Kidney epithelial cell (primary cell): ENCODE measurements at regions not wholly inside any gene's neighbourhood (a gene's known extent, or its start where the extent isn't known, plus 50 kb on each side); places are given as distances from the start of the nearest gene placed in this dataset.

ENCODE experiments used
- DNase-seq: peaks from one replicate; pipeline ENCODE4 v3.0.0-alpha.2; 2010; ENCODE audit warnings: low read depth
- H3K27me3 ChIP-seq: 2 replicates; pipeline ENCODE4 v1.6.0; 2011; ENCODE audit warnings: low read length; ENCODE audit not compliant: control insufficient read depth, insufficient read depth
- H3K36me3 ChIP-seq: 2 replicates; pipeline ENCODE4 v1.5.1; 2011; ENCODE audit warnings: low read length; ENCODE audit not compliant: control insufficient read depth, insufficient read depth
- H3K4me3 ChIP-seq: 2 replicates; pipeline ENCODE4 v1.5.1; 2011; ENCODE audit warnings: low read depth, mild to moderate bottlenecking, control low read depth, low read length
- TF ChIP-seq, protein P1 (sequence below): IDR thresholded peaks from 2 replicates; pipeline ENCODE4 v1.5.1; 2011; ENCODE audit warnings: mild to moderate bottlenecking, moderate library complexity, low read length, control low read depth, inconsistent platforms; ENCODE audit not compliant: insufficient read depth, poor library complexity, severe bottlenecking

DNA sequence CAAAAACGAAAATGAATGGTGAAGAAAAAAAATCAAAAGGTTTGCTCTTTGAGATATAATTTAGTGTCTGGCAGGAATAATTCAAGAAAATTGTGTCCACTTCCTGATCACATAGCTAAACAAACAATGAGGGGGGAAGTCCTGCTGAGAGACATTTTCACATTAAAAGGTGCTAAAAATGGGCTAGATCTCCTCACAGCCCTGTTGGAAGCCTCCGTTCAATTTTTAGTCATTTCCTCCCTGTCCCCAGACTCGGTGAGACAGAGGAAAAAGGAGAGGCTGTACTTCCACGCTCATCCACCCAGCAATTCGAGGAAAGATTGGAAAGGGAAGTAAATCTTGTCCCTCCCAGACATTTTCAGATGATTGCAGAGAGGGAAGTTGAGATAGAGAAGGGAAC is 103.7 kb downstream of the BARHL2 start:
- Histone ChIP-seq H3K36me3 (no peaks in the 10 kb centered on the region), H3K4me3 (no peak overlapping the region), H3K27me3 (no peaks in the 10 kb centered on the region)
- TF ChIP-seq, protein P1, sequence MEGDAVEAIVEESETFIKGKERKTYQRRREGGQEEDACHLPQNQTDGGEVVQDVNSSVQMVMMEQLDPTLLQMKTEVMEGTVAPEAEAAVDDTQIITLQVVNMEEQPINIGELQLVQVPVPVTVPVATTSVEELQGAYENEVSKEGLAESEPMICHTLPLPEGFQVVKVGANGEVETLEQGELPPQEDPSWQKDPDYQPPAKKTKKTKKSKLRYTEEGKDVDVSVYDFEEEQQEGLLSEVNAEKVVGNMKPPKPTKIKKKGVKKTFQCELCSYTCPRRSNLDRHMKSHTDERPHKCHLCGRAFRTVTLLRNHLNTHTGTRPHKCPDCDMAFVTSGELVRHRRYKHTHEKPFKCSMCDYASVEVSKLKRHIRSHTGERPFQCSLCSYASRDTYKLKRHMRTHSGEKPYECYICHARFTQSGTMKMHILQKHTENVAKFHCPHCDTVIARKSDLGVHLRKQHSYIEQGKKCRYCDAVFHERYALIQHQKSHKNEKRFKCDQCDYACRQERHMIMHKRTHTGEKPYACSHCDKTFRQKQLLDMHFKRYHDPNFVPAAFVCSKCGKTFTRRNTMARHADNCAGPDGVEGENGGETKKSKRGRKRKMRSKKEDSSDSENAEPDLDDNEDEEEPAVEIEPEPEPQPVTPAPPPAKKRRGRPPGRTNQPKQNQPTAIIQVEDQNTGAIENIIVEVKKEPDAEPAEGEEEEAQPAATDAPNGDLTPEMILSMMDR: no peak
- no peak for DNase-seq

- no peak overlapping the region for H3K4me3 ChIP-seq
- no peaks in the 10 kb centered on the region for H3K27me3 ChIP-seq
- DNase-seq: no peak
- no peaks in the 10 kb centered on the region for H3K36me3 ChIP-seq
- TF ChIP-seq, protein P1: no peak
Measured at GRCh38 chr1:90612033-90612432, 105.1 kb downstream of the BARHL2 start.

DNA sequence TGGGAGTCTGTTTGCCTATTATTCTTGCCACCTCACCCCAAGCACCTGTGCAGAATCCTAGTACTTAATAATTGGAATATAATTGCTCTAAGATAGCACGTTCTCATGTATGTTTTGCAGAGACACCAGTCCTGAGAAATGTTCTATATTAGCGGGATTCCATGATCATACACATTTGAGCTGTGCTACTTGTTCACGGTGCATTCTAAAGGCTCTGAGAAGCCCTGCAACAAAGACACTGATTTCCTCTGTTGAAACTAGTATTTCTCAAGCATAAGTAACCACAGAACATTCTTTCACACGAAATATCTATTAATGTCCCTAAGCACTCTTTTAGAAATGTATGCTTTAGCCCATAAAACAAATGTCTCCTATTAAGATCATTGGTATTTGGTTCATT is 109.4 kb downstream of the BARHL2 start:
- H3K27me3 ChIP-seq: no peaks in the 10 kb centered on the region

GRCh38 chr1:90605070-90605469 is 112.0 kb downstream of the BARHL2 start:
- Histone ChIP-seq H3K27me3 (no peaks in the 10 kb centered on the region), H3K36me3 (no peaks in the 10 kb centered on the region), H3K4me3 (no peak overlapping the region)
- no peak for DNase-seq
- TF ChIP-seq, protein P1: no peak

More for the DNA sequence above, 109.4 kb downstream of the BARHL2 start:
- Histone ChIP-seq H3K4me3 (no peak overlapping the region), H3K36me3 (no peaks in the 10 kb centered on the region)
- TF ChIP-seq, protein P1: no peak
- no peak for DNase-seq

DNA sequence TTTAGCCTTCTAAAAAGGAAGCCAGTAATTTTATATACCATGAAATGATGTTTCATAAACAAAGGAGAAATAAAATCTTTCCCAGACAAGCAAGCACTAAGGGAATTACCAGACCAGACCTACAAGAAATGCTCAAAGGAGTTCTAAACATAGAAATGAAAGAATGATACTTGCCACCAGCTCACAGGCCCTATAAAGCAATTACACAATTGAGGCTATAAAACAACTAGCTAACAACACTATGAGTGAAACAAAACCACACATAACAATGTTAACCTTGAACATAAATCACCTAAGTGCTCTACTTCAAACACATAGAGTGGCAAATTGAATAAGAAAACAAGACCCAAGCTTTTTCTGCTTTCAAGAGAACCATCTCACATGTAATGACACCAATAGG is 123.8 kb downstream of the BARHL2 start:
- H3K36me3 ChIP-seq: no peaks in the 10 kb centered on the region
- no peak for DNase-seq
- no peak overlapping the region for H3K4me3 ChIP-seq
- no peaks in the 10 kb centered on the region for H3K27me3 ChIP-seq
- TF ChIP-seq, protein P1: no peak

DNA sequence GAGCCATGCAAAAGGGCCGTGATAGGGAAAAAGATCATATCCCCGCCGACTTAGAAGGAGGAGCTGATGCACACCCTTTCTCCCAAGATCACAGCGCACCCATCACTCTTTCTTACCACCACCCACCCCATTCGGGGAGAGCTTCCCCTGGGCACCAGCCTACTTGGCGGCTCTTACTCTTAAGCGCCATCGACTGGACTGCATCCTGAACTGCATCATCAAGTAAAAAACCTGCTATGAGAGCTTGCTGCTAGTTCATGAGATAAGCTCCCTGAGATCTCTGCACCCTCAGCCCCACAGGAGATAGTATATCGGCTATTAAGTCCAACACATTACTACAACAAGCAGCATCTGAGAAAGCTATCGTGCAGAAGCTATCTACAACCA is 125.1 kb downstream of the BARHL2 start:
- DNase-seq: no peak
- no peaks in the 10 kb centered on the region for H3K27me3 ChIP-seq
- TF ChIP-seq, protein P1: no peak
- no peaks in the 10 kb centered on the region for H3K36me3 ChIP-seq
- no peak overlapping the region for H3K4me3 ChIP-seq
